ENCODE measurements at regions not wholly inside any gene's neighbourhood (a gene's known extent, or its start where the extent isn't known, plus 50 kb on each side); places are given as distances from the start of the nearest gene placed in this dataset.

GRCh38 chr1:63134501-63135173 is 187.7 kb upstream of the FOXD3 start:
- Histone ChIP-seq H3K9me3 (ENCODE audit: low read length) (no peaks in the 10 kb centered on the region), H3K27ac (ENCODE audit: low read depth, low read length) (no peak overlapping the region), H3K27me3 (ENCODE audit: insufficient read depth, low read length, poor library complexity, severe bottlenecking) (no peaks in the 10 kb centered on the region), H3K36me3 (ENCODE audit: insufficient read depth, low read length) (no peaks in the 10 kb centered on the region), H3K4me1 (ENCODE audit: insufficient read depth, low read length) (no peaks in the 10 kb centered on the region), H3K4me3 (ENCODE audit: low read length) (no peak overlapping the region)
- no peak for DNase-seq
- no peaks in the 10 kb centered on the region for H3K4me1 Mint-ChIP-seq
- no peaks in the 10 kb centered on the region for H3K9me3 Mint-ChIP-seq
- peaks cover 3 to 22% of the 10 kb centered on the region in 2 donors for H3K27me3 Mint-ChIP-seq
- no peak overlapping the region for H3K4me3 Mint-ChIP-seq
- peaks cover 0 to 2% (median 0%) of the 10 kb centered on the region in 3 donors for H3K36me3 Mint-ChIP-seq
- ChIA-PET CTCF (no interaction called here), POLR2A (no interaction called here)
- H3K27ac Mint-ChIP-seq: no peak overlapping the region

- ChIA-PET CTCF (no interaction called here), POLR2A (no interaction called here)
- no peak for DNase-seq
- Histone ChIP-seq H3K36me3 (ENCODE audit: insufficient read depth, low read length) (no peaks in the 10 kb centered on the region), H3K27ac (ENCODE audit: low read depth, low read length) (no peak overlapping the region), H3K4me3 (ENCODE audit: low read length) (no peak overlapping the region), H3K9me3 (ENCODE audit: low read length) (no peaks in the 10 kb centered on the region), H3K4me1 (ENCODE audit: insufficient read depth, low read length) (no peaks in the 10 kb centered on the region), H3K27me3 (ENCODE audit: insufficient read depth, low read length, poor library complexity, severe bottlenecking) (no peaks in the 10 kb centered on the region)
- Mint-ChIP-seq H3K36me3 (peaks cover 0 to 2% (median 0%) of the 10 kb centered on the region in 3 donors), H3K27ac (no peak overlapping the region), H3K4me1 (no peaks in the 10 kb centered on the region), H3K9me3 (no peaks in the 10 kb centered on the region), H3K4me3 (no peak overlapping the region), H3K27me3 (peaks cover 2 to 18% of the 10 kb centered on the region in 2 donors)
These were observed 187.2 kb upstream of the FOXD3 start for GRCh38 chr1:63135174-63135512.

- Histone ChIP-seq H3K9me3 (ENCODE audit: low read length) (no peaks in the 10 kb centered on the region), H3K4me1 (ENCODE audit: insufficient read depth, low read length) (no peaks in the 10 kb centered on the region), H3K36me3 (ENCODE audit: insufficient read depth, low read length) (no peaks in the 10 kb centered on the region), H3K27ac (ENCODE audit: low read depth, low read length) (no peak overlapping the region), H3K4me3 (ENCODE audit: low read length) (no peak overlapping the region), H3K27me3 (ENCODE audit: insufficient read depth, low read length, poor library complexity, severe bottlenecking) (no peaks in the 10 kb centered on the region)
- ChIA-PET POLR2A (no interaction called here), CTCF (no interaction called here)
- no peak overlapping the region for H3K4me3 Mint-ChIP-seq
- DNase-seq: no peak
- peaks cover 2 to 17% of the 10 kb centered on the region in 2 donors for H3K27me3 Mint-ChIP-seq
- H3K4me1 Mint-ChIP-seq: no peaks in the 10 kb centered on the region
- H3K9me3 Mint-ChIP-seq: no peaks in the 10 kb centered on the region
- H3K27ac Mint-ChIP-seq: no peak overlapping the region
- H3K36me3 Mint-ChIP-seq: peaks cover 0 to 2% (median 0%) of the 10 kb centered on the region in 3 donors
These were observed 186.6 kb upstream of the FOXD3 start for GRCh38 chr1:63135801-63136200.

GRCh38 chr1:63142001-63142400 is 180.4 kb upstream of the FOXD3 start:
- H3K36me3 ChIP-seq (ENCODE audit: insufficient read depth, low read length): no peaks in the 10 kb centered on the region
- H3K4me3 Mint-ChIP-seq: no peak overlapping the region
- ChIA-PET POLR2A (interaction anchor here (0.6 kb wide), 1 partner anchor 555 kb away, joined by 7 read pairs; no protein-coding TSS in a partner anchor), CTCF (no interaction called here)
- no peak for DNase-seq
- H3K27ac ChIP-seq (ENCODE audit: low read depth, low read length): no peak overlapping the region
- H3K9me3 ChIP-seq (ENCODE audit: low read length): no peaks in the 10 kb centered on the region
- peaks cover 3 to 8% of the 10 kb centered on the region in 2 donors for H3K27me3 Mint-ChIP-seq
- no peak overlapping the region for H3K4me3 ChIP-seq (ENCODE audit: low read length)
- H3K27ac Mint-ChIP-seq: no peak overlapping the region
- H3K27me3 ChIP-seq (ENCODE audit: insufficient read depth, low read length, poor library complexity, severe bottlenecking): no peaks in the 10 kb centered on the region
- peaks cover 0 to 2% (median 0%) of the 10 kb centered on the region in 5 donors for H3K9me3 Mint-ChIP-seq
- no peaks in the 10 kb centered on the region for H3K4me1 ChIP-seq (ENCODE audit: insufficient read depth, low read length)
- H3K4me1 Mint-ChIP-seq: no peaks in the 10 kb centered on the region
- H3K36me3 Mint-ChIP-seq: no peaks in the 10 kb centered on the region

- H3K4me3 ChIP-seq (ENCODE audit: low read length): no peak overlapping the region
- H3K9me3 ChIP-seq (ENCODE audit: low read length): no peaks in the 10 kb centered on the region
- Mint-ChIP-seq H3K4me1 (no peaks in the 10 kb centered on the region), H3K27me3 (peaks cover 3 to 9% of the 10 kb centered on the region in 2 donors), H3K36me3 (no peaks in the 10 kb centered on the region), H3K27ac (no peak overlapping the region), H3K9me3 (peaks cover 0 to 4% (median 3%) of the 10 kb centered on the region in 5 donors), H3K4me3 (no peak overlapping the region)
- no peaks in the 10 kb centered on the region for H3K4me1 ChIP-seq (ENCODE audit: insufficient read depth, low read length)
- H3K27ac ChIP-seq (ENCODE audit: low read depth, low read length): no peak overlapping the region
- ChIA-PET POLR2A (no interaction called here), CTCF (no interaction called here)
- no peaks in the 10 kb centered on the region for H3K27me3 ChIP-seq (ENCODE audit: insufficient read depth, low read length, poor library complexity, severe bottlenecking)
- no peaks in the 10 kb centered on the region for H3K36me3 ChIP-seq (ENCODE audit: insufficient read depth, low read length)
- no peak for DNase-seq
These were observed 178.9 kb upstream of the FOXD3 start for GRCh38 chr1:63143482-63143881.

- CTCF ChIA-PET: no interaction called here
These were observed 174.6 kb upstream of the FOXD3 start for GRCh38 chr1:63147783-63148182.

GRCh38 chr1:63148825-63149645 is 173.3 kb upstream of the FOXD3 start:
- ChIA-PET CTCF (no interaction called here), POLR2A (no interaction called here)
- Histone ChIP-seq H3K27me3 (ENCODE audit: insufficient read depth, low read length, poor library complexity, severe bottlenecking) (peaks cover 4% of the 10 kb centered on the region), H3K36me3 (ENCODE audit: insufficient read depth, low read length) (no peaks in the 10 kb centered on the region), H3K4me1 (ENCODE audit: insufficient read depth, low read length) (no peaks in the 10 kb centered on the region), H3K9me3 (ENCODE audit: low read length) (no peaks in the 10 kb centered on the region), H3K27ac (ENCODE audit: low read depth, low read length) (no peak overlapping the region), H3K4me3 (ENCODE audit: low read length) (no peak overlapping the region)
- Mint-ChIP-seq H3K4me1 (no peaks in the 10 kb centered on the region), H3K36me3 (no peaks in the 10 kb centered on the region), H3K27me3 (peaks cover 12 to 18% of the 10 kb centered on the region in 2 donors), H3K27ac (no peak overlapping the region), H3K4me3 (no peak overlapping the region), H3K9me3 (peaks cover 0 to 3% (median 3%) of the 10 kb centered on the region in 5 donors)
- DNase-seq: no peak

More at GRCh38 chr1:63147783-63148182, 174.6 kb upstream of the FOXD3 start:
- Mint-ChIP-seq H3K9me3 (peaks cover 0 to 4% (median 3%) of the 10 kb centered on the region in 5 donors), H3K4me1 (no peaks in the 10 kb centered on the region), H3K27me3 (peaks cover 12 to 14% of the 10 kb centered on the region in 2 donors), H3K27ac (no peak overlapping the region), H3K4me3 (no peak overlapping the region), H3K36me3 (no peaks in the 10 kb centered on the region)
- Histone ChIP-seq H3K4me3 (ENCODE audit: low read length) (no peak overlapping the region), H3K9me3 (ENCODE audit: low read length) (no peaks in the 10 kb centered on the region), H3K27me3 (ENCODE audit: insufficient read depth, low read length, poor library complexity, severe bottlenecking) (peaks cover 4% of the 10 kb centered on the region), H3K4me1 (ENCODE audit: insufficient read depth, low read length) (no peaks in the 10 kb centered on the region), H3K36me3 (ENCODE audit: insufficient read depth, low read length) (no peaks in the 10 kb centered on the region), H3K27ac (ENCODE audit: low read depth, low read length) (no peak overlapping the region)
- POLR2A ChIA-PET: no interaction called here
- DNase-seq: no peak

- Histone ChIP-seq H3K9me3 (ENCODE audit: low read length) (no peaks in the 10 kb centered on the region), H3K36me3 (ENCODE audit: insufficient read depth, low read length) (no peaks in the 10 kb centered on the region), H3K27ac (ENCODE audit: low read depth, low read length) (no peak overlapping the region), H3K4me3 (ENCODE audit: low read length) (no peak overlapping the region), H3K27me3 (ENCODE audit: insufficient read depth, low read length, poor library complexity, severe bottlenecking) (peaks cover 4% of the 10 kb centered on the region), H3K4me1 (ENCODE audit: insufficient read depth, low read length) (no peaks in the 10 kb centered on the region)
- Mint-ChIP-seq H3K9me3 (no peaks in the 10 kb centered on the region), H3K27ac (no peak overlapping the region), H3K4me3 (no peak overlapping the region), H3K4me1 (no peaks in the 10 kb centered on the region), H3K36me3 (no peaks in the 10 kb centered on the region), H3K27me3 (peaks cover 10 to 19% of the 10 kb centered on the region in 2 donors)
- ChIA-PET CTCF (no interaction called here), POLR2A (no interaction called here)
- no peak for DNase-seq
These were observed 169.8 kb upstream of the FOXD3 start for GRCh38 chr1:63152572-63152971.

Data from CD8-positive, alpha-beta memory T cell (primary cell).